CMK (cell line): ENCODE measurements at regions not wholly inside any gene's neighbourhood (a gene's known extent, or its start where the extent isn't known, plus 50 kb on each side); places are given as distances from the start of the nearest gene placed in this dataset.

ENCODE experiments used
- DNase-seq: peaks from one replicate; pipeline ENCODE4 v3.0.0-alpha.2; 2010; ENCODE audit warnings: low read depth

- no peak for DNase-seq
Observed at GRCh38 chr4:24287096-24287495, 297.3 kb downstream of the DHX15 start.

GRCh38 chr4:24285759-24286158 is 298.6 kb downstream of the DHX15 start:
- DNase-seq = no peak

- no peak for DNase-seq
Observed at GRCh38 chr4:24282446-24282845, 301.9 kb downstream of the DHX15 start.

- no peak for DNase-seq
Observed at GRCh38 chr4:24279911-24280375, 304.4 kb downstream of the DHX15 start.

- no peak for DNase-seq
Observed at GRCh38 chr4:24279469-24279868, 304.9 kb downstream of the DHX15 start.

GRCh38 chr4:24278693-24279092 is 305.7 kb downstream of the DHX15 start:
- DNase-seq = no peak

- DNase-seq = no peak
Observed at GRCh38 chr4:24274381-24274941, 309.9 kb downstream of the DHX15 start.

- DNase-seq = no peak
Observed at GRCh38 chr4:24273136-24273535, 311.2 kb downstream of the DHX15 start.

GRCh38 chr4:24266951-24267722 is 317.2 kb downstream of the DHX15 start:
- no peak for DNase-seq

- DNase-seq = no peak
Observed at GRCh38 chr4:24265989-24266388, 318.4 kb downstream of the DHX15 start.

- no peak for DNase-seq
Observed at GRCh38 chr4:24262616-24263015, 321.7 kb downstream of the DHX15 start.

- no peak for DNase-seq
Observed at GRCh38 chr4:24262084-24262483, 322.3 kb downstream of the DHX15 start.

GRCh38 chr4:24260923-24261564 is 323.3 kb downstream of the DHX15 start:
- no peak for DNase-seq

- DNase-seq = no peak
Observed at GRCh38 chr4:24260133-24260715, 324.1 kb downstream of the DHX15 start.

- DNase-seq = no peak
Observed at GRCh38 chr4:24256547-24256946, 327.8 kb downstream of the DHX15 start.

- no peak for DNase-seq
Observed at GRCh38 chr4:24256066-24256465, 328.3 kb downstream of the DHX15 start.

- no peak for DNase-seq
Observed at GRCh38 chr4:24252121-24252520, 332.2 kb downstream of the DHX15 start.

GRCh38 chr4:24251589-24251988 is 332.8 kb downstream of the DHX15 start:
- DNase-seq = no peak

- DNase-seq = no peak
Observed at GRCh38 chr4:24249972-24250371, 334.4 kb downstream of the DHX15 start.

- DNase-seq = no peak
Observed at GRCh38 chr4:24248674-24249630, 335.4 kb downstream of the DHX15 start.

GRCh38 chr4:24245491-24245820 is 338.9 kb downstream of the DHX15 start:
- DNase-seq = no peak
